GM23338 (cell line): ENCODE measurements at regions not wholly inside any gene's neighbourhood (a gene's known extent, or its start where the extent isn't known, plus 50 kb on each side); places are given as distances from the start of the nearest gene placed in this dataset.

Experiments
- ATAC-seq: fragments of 200-7000 bp; cut with Tn5 transposase; 3 replicates; pipeline ENCODE4 v1.9.1; 2020
- DNase-seq: peaks from one replicate; pipeline ENCODE4 v3.0.0-alpha.2; 2015; ENCODE audit warnings: low spot score
- H2AFZ ChIP-seq: fragments of 200-600 bp; sonication (generic); 2 replicates; pipeline ENCODE4 v1.8.0; 2016; ENCODE audit warnings: antibody characterized with exemption, mild to moderate bottlenecking, moderate library complexity
- H3F3A ChIP-seq: fragments of 200-600 bp; sonication (generic); replicated peaks from 2 replicates; pipeline ENCODE4 v1.8.0; 2017; ENCODE audit warnings: antibody characterized with exemption, mixed run types, low read depth
- H3K27ac ChIP-seq: fragments of 200-600 bp; sonication (generic); 2 replicates; pipeline ENCODE4 v1.6.1; 2016; ENCODE audit warnings: low read depth
- H3K27me3 ChIP-seq: fragments of 200-600 bp; sonication (generic); 2 replicates; pipeline ENCODE4 v1.8.0; 2016; ENCODE audit warnings: mild to moderate bottlenecking, mixed run types, moderate library complexity; ENCODE audit not compliant: insufficient read depth
- H3K36me3 ChIP-seq: fragments of 200-600 bp; sonication (generic); 2 replicates; pipeline ENCODE4 v1.8.0; 2016; ENCODE audit warnings: mild to moderate bottlenecking; ENCODE audit not compliant: insufficient read depth
- H3K4me1 ChIP-seq: fragments of 200-600 bp; sonication (generic); 2 replicates; pipeline ENCODE4 v1.8.0; 2016; ENCODE audit warnings: mild to moderate bottlenecking, moderate library complexity; ENCODE audit not compliant: insufficient read depth
- H3K4me2 ChIP-seq: fragments of 200-600 bp; sonication (generic); 2 replicates; pipeline ENCODE4 v1.7.1; 2017; ENCODE audit warnings: mixed run types
- H3K4me3 ChIP-seq: fragments of 200-600 bp; sonication (generic); 2 replicates; pipeline ENCODE4 v1.6.1; 2016; ENCODE audit warnings: mixed run types
- H3K79me2 ChIP-seq: fragments of 200-600 bp; sonication (generic); replicated peaks from 2 replicates; pipeline ENCODE4 v1.8.0; 2017; ENCODE audit warnings: mild to moderate bottlenecking; ENCODE audit not compliant: insufficient read depth
- H3K9me2 ChIP-seq: fragments of 200-600 bp; sonication (generic); 2 replicates; pipeline ENCODE4 v1.8.0; 2017; ENCODE audit not compliant: insufficient read depth
- H4K20me1 ChIP-seq: fragments of 200-600 bp; sonication (generic); replicated peaks from 2 replicates; pipeline ENCODE4 v1.8.0; 2017; ENCODE audit warnings: mild to moderate bottlenecking; ENCODE audit not compliant: insufficient read depth
- H3K27ac Mint-ChIP-seq: 2 replicates; pipeline ENCODE4 v1.8.0; 2020; ENCODE audit warnings: inconsistent platforms, mild to moderate bottlenecking, moderate library complexity, mixed read lengths
- H3K27me3 Mint-ChIP-seq: 3 replicates; pipeline ENCODE4 v1.8.0; 2022; ENCODE audit warnings: low read depth, mild to moderate bottlenecking, moderate library complexity, mixed read lengths, inconsistent platforms; ENCODE audit not compliant: insufficient read depth, poor library complexity
- H3K36me3 Mint-ChIP-seq: 3 replicates; pipeline ENCODE4 v1.8.0; 2021; ENCODE audit warnings: low read depth, mild to moderate bottlenecking, inconsistent platforms, moderate library complexity, mixed read lengths
- H3K4me1 Mint-ChIP-seq: 3 replicates; pipeline ENCODE4 v1.8.0; 2020; ENCODE audit warnings: mild to moderate bottlenecking, inconsistent platforms, mixed read lengths
- H3K4me3 Mint-ChIP-seq: 3 replicates; pipeline ENCODE4 v1.8.0; 2021; ENCODE audit warnings: moderate library complexity, mild to moderate bottlenecking, inconsistent platforms, mixed read lengths
- H3K9me3 Mint-ChIP-seq: 3 replicates; pipeline ENCODE4 v1.8.0; 2020; ENCODE audit warnings: moderate library complexity, mild to moderate bottlenecking, inconsistent platforms, mixed read lengths
- EZH2phosphoT487 ChIP-seq: fragments of 200-600 bp; sonication (generic); IDR thresholded peaks from one replicate; pipeline ENCODE4 v1.8.1; 2018; ENCODE audit warnings: antibody characterized with exemption; ENCODE audit not compliant: unreplicated experiment
- NANOG ChIP-seq: IDR thresholded peaks from 2 replicates; pipeline ENCODE4 v1.6.1; 2016; ENCODE audit warnings: antibody characterized with exemption, borderline replicate concordance
- ZNF114 ChIP-seq: fragments of 250-450 bp; sonication (Bioruptor Pico); IDR thresholded peaks from 2 replicates; pipeline ENCODE4 v1.5.0; 2020; ENCODE audit warnings: mild to moderate bottlenecking, moderate library complexity
- ZNF462 ChIP-seq: fragments of 250-450 bp; sonication (Bioruptor Pico); IDR thresholded peaks from 2 replicates; pipeline ENCODE4 v1.5.0; 2020; ENCODE audit warnings: mild to moderate bottlenecking, moderate library complexity

GRCh38 chr6:166743406-166744222 is 116.6 kb upstream of the RPS6KA2 start:
- Histone ChIP-seq H3K27me3 (no peaks in the 10 kb centered on the region), H3K4me2 (no peak overlapping the region), H3K9me2 (no peaks in the 10 kb centered on the region), H3K79me2 (no peaks in the 10 kb centered on the region), H3K36me3 (no peaks in the 10 kb centered on the region), H4K20me1 (no peaks in the 10 kb centered on the region), H3K4me3 (no peak overlapping the region), H3K27ac (no peak overlapping the region), H2AFZ (no peak overlapping the region), H3F3A (no peaks in the 10 kb centered on the region), H3K4me1 (peaks cover 11% of the 10 kb centered on the region; the same call in 1 of the 2 replicates)
- TF ChIP-seq ZNF114 (CRISPR knock-in tag), result no peak
- Mint-ChIP-seq H3K36me3 (no peaks in the 10 kb centered on the region), H3K27me3 (peaks cover 13% of the 10 kb centered on the region), H3K4me3 (no peak overlapping the region), H3K27ac (no peak overlapping the region; the same call in 1 of the 2 replicates), H3K9me3 (no peaks in the 10 kb centered on the region), H3K4me1 (peaks cover 24% of the 10 kb centered on the region)
- no peak for DNase-seq
- no peak for ATAC-seq

GRCh38 chr6:166742981-166743380 is 115.9 kb upstream of the RPS6KA2 start:
- peaks cover 21% of the 10 kb centered on the region for H3K4me1 Mint-ChIP-seq
- Histone ChIP-seq H2AFZ (no peak overlapping the region), H4K20me1 (no peaks in the 10 kb centered on the region), H3K27ac (no peak overlapping the region), H3K27me3 (no peaks in the 10 kb centered on the region), H3K4me1 (peaks cover 11% of the 10 kb centered on the region; the same call in 1 of the 2 replicates), H3K36me3 (no peaks in the 10 kb centered on the region), H3F3A (no peaks in the 10 kb centered on the region), H3K4me3 (no peak overlapping the region), H3K9me2 (no peaks in the 10 kb centered on the region), H3K79me2 (no peaks in the 10 kb centered on the region), H3K4me2 (no peak overlapping the region)
- TF ChIP-seq NANOG, result no peak
- no peak for TF ChIP-seq EZH2phosphoT487
- no peak for TF ChIP-seq ZNF462 (CRISPR knock-in tag)
- no peak for ATAC-seq
- H3K4me3 Mint-ChIP-seq, result no peak overlapping the region
- peaks cover 10% of the 10 kb centered on the region for H3K27me3 Mint-ChIP-seq
- H3K36me3 Mint-ChIP-seq, result no peaks in the 10 kb centered on the region
- H3K9me3 Mint-ChIP-seq, result no peaks in the 10 kb centered on the region
- H3K27ac Mint-ChIP-seq, result no peak overlapping the region; the same call in 1 of the 2 replicates
- no peak for DNase-seq
